ENCODE measurements at regions not wholly inside any gene's neighbourhood (a gene's known extent, or its start where the extent isn't known, plus 50 kb on each side); places are given as distances from the start of the nearest gene placed in this dataset.

DNA sequence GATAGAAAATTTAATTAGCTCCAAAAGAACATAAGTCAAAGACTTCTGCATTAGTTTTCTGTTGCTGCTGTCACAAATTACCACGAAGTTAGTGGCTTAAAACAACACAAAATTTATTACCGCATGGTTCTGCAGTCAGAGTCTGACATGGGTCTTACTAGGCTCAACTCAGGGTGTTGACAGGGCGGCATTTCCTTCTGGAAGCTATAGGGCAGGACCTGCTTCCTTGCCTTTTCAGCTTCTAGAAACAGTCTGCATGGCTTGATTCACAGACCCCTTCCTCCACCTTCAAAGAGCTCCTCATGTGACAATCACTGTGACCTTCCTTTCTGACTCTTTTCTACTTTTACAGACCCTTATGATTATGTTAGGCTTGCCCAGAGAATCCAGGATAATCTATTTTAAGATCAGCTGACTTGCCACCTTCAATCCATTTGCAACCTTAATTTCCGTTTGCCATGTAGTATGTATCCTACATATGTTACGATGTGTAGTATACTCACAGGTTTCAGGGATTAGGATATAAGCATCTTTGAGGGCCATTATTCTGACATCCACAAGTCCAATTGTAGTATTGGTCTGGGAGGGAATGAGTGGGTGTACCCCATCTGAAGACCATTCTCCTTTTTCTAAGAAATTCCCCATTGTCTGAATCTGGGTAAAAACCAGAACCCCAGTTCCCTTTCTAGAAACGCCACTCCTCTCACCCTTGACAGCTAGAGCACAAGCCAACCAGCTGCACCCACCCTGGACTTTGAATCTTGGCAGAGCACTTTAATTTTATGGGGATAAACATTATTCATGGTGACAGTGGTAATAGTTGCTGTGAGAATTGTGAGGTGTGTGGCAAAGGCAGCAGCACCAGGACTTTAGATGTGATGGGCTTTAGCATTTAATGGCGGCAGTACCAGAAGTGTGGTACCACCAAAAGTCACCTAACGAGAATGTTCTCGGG is 265.5 kb downstream of the KCNJ2 start:
- FAIRE-seq = no peak
- POLR2A ChIA-PET = no interaction called here
- CTCF ChIA-PET = interaction anchor here (1.0 to 1.7 kb wide), 3 partner anchors 14 to 912 kb away, joined by 3 read pairs; no protein-coding TSS in a partner anchor

DNA sequence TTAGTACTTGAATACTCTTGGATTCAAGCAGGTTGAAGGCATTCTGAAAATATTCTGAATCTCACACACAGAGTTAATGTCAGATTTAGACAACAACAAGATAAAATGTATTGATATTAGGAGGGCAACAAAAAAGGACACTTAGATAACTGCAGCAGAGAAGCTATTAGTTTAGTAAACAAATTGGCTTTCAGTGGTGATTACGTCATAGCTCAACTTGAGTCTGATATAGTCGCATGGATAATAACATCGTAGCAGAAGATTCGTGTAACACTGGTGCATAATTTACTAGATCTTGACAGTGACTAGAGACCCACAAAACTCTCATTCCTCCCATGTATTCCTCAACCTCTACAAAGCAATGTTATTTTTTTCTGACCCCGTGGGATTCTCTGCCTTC is 268.3 kb downstream of the KCNJ2 start:
- DNase-seq (ENCODE audit: low read depth in 1 of 2, low spot score in 1 of 2) (no peak), ATAC-seq (no peak), FAIRE-seq (no peak)
- TF ChIP-seq KDM5A (IDR thresholded peaks at IDR 0.05) (no peak), CBX8 (IDR thresholded peaks at IDR 0.05) (no peak), ZSCAN20 (CRISPR knock-in tag; IDR thresholded peaks at IDR 0.05) (no peak), RARB (CRISPR knock-in tag; IDR thresholded peaks at IDR 0.05) (no peak), CHD2 (IDR thresholded peaks at IDR 0.05; ENCODE audit: low read length, partially characterized antibody) (no peak), HEYL (CRISPR knock-in tag; IDR thresholded peaks at IDR 0.05) (no peak), FOSL2 (IDR thresholded peaks at IDR 0.05) (no peak), FOSL2 (CRISPR knock-in tag; IDR thresholded peaks at IDR 0.05) (no peak), TFCP2L1 (CRISPR knock-in tag; IDR thresholded peaks at IDR 0.05) (no peak), RNF2 (IDR thresholded peaks at IDR 0.05; ENCODE audit: borderline replicate concordance, low read depth) (no peak), BHLHE40 (IDR thresholded peaks at IDR 0.05; ENCODE audit: low read depth, low read length) (no peak), PHF8 (IDR thresholded peaks at IDR 0.05; ENCODE audit: borderline replicate concordance, low read depth) (no peak), CHD4 (IDR thresholded peaks at IDR 0.05; ENCODE audit: borderline replicate concordance) (no peak)
- TF ChIP-seq, protein P1, sequence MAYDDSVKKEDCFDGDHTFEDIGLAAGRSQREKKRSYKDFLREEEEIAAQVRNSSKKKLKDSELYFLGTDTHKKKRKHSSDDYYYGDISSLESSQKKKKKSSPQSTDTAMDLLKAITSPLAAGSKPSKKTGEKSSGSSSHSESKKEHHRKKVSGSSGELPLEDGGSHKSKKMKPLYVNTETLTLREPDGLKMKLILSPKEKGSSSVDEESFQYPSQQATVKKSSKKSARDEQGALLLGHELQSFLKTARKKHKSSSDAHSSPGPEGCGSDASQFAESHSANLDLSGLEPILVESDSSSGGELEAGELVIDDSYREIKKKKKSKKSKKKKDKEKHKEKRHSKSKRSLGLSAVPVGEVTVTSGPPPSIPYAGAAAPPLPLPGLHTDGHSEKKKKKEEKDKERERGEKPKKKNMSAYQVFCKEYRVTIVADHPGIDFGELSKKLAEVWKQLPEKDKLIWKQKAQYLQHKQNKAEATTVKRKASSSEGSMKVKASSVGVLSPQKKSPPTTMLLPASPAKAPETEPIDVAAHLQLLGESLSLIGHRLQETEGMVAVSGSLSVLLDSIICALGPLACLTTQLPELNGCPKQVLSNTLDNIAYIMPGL (CRISPR knock-in tag; IDR thresholded peaks at IDR 0.05; ENCODE audit: borderline replicate concordance) = no peak
- TF ChIP-seq, protein P2, sequence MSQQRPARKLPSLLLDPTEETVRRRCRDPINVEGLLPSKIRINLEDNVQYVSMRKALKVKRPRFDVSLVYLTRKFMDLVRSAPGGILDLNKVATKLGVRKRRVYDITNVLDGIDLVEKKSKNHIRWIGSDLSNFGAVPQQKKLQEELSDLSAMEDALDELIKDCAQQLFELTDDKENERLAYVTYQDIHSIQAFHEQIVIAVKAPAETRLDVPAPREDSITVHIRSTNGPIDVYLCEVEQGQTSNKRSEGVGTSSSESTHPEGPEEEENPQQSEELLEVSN (IDR thresholded peaks at IDR 0.05; ENCODE audit: borderline replicate concordance, low read depth) = no peak
- Histone ChIP-seq H3K4me2 (no peak overlapping the region), H3K27ac (no peak overlapping the region), H3K9me3 (no peaks in the 10 kb centered on the region), H3K4me1 (no peaks in the 10 kb centered on the region), H3K4me3 (no peak overlapping the region)
- CTCF ChIA-PET = no interaction called here
- POLR2A ChIA-PET = no interaction called here
- WGBS (ENCODE audit: missing lambda C conversion rate) = 61% methylated on average over 5 of the region's 5 CpGs

More for the DNA sequence above, 265.5 kb downstream of the KCNJ2 start:
- TF ChIP-seq, protein P3, sequence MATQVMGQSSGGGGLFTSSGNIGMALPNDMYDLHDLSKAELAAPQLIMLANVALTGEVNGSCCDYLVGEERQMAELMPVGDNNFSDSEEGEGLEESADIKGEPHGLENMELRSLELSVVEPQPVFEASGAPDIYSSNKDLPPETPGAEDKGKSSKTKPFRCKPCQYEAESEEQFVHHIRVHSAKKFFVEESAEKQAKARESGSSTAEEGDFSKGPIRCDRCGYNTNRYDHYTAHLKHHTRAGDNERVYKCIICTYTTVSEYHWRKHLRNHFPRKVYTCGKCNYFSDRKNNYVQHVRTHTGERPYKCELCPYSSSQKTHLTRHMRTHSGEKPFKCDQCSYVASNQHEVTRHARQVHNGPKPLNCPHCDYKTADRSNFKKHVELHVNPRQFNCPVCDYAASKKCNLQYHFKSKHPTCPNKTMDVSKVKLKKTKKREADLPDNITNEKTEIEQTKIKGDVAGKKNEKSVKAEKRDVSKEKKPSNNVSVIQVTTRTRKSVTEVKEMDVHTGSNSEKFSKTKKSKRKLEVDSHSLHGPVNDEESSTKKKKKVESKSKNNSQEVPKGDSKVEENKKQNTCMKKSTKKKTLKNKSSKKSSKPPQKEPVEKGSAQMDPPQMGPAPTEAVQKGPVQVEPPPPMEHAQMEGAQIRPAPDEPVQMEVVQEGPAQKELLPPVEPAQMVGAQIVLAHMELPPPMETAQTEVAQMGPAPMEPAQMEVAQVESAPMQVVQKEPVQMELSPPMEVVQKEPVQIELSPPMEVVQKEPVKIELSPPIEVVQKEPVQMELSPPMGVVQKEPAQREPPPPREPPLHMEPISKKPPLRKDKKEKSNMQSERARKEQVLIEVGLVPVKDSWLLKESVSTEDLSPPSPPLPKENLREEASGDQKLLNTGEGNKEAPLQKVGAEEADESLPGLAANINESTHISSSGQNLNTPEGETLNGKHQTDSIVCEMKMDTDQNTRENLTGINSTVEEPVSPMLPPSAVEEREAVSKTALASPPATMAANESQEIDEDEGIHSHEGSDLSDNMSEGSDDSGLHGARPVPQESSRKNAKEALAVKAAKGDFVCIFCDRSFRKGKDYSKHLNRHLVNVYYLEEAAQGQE (IDR thresholded peaks at IDR 0.05) = no peak
- TF ChIP-seq NR3C1 (IDR thresholded peaks at IDR 0.05) (no peak), ESRRA (IDR thresholded peaks at IDR 0.05; ENCODE audit: borderline replicate concordance, low read length) (no peak)
- TF ChIP-seq, protein P4, sequence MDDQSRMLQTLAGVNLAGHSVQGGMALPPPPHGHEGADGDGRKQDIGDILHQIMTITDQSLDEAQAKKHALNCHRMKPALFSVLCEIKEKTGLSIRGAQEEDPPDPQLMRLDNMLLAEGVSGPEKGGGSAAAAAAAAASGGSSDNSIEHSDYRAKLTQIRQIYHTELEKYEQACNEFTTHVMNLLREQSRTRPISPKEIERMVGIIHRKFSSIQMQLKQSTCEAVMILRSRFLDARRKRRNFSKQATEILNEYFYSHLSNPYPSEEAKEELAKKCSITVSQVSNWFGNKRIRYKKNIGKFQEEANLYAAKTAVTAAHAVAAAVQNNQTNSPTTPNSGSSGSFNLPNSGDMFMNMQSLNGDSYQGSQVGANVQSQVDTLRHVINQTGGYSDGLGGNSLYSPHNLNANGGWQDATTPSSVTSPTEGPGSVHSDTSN (IDR thresholded peaks at IDR 0.05) = no peak
- Histone ChIP-seq H3K4me2 (no peak overlapping the region), H3K27ac (no peak overlapping the region), H3K9me3 (no peaks in the 10 kb centered on the region), H3K4me1 (no peaks in the 10 kb centered on the region), H3K4me3 (no peak overlapping the region)
- WGBS (ENCODE audit: missing lambda C conversion rate) = 50% methylated on average over 9 of the region's 9 CpGs
- DNase-seq (ENCODE audit: low read depth in 1 of 2, low spot score in 1 of 2) = no peak
- no peak for ATAC-seq
